HG02678 (cell line): ENCODE measurements at regions not wholly inside any gene's neighbourhood (a gene's known extent, or its start where the extent isn't known, plus 50 kb on each side); places are given as distances from the start of the nearest gene placed in this dataset.
"Not testable (repeated sequence)": the region's sequence is repeated elsewhere in the genome, so short reads cannot be mapped to it uniquely, and the experiment has no call there.

Experiments used
- ATAC-seq: cut with Tn5 transposase; IDR thresholded peaks from one replicate; pipeline ENCODE4 v1.9.1; 2021; ENCODE audit warnings: mild to moderate bottlenecking, moderate library complexity; ENCODE audit not compliant: unreplicated experiment

DNA sequence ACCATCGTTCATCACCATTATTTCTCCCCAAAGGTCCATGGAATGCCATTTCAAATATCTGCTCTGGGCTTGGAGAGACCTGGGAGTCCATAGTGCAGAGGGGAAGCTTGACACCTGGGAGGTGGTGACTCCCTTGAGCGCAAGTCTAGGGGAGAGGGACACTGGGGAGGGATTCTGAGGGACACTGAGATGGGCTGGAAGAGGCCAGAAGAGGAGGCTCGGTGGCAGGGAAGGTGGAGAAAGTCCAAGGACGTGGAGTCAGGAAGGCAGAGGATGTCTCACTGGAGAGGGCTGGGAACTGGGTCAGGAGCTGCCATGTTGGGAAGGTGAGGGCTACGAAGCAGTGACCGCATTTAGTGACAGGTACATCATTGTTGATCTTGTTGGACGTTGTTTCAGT lies 160.3 kb upstream of the MVB12B start:
- no peak for ATAC-seq

DNA sequence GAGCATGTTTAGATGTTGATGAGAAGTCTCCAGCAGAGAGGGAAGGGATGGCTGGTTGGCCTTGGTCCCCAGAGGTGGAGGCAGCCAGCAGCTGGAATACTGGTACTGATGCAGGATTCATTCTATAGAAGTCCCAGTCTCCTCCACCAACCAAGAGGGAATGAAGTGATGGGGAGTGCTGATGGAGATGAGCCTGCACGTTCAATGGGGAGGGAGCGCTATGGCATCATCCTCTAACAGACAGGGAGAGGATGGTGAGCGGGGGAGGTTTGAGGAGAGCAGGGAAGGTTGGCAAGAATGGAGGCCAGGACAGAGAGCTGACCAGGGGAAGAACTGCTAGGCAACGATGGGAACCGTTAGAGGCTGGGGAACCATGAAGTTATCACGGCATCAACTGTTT lies 159.8 kb upstream of the MVB12B start:
- ATAC-seq, result no peak

DNA sequence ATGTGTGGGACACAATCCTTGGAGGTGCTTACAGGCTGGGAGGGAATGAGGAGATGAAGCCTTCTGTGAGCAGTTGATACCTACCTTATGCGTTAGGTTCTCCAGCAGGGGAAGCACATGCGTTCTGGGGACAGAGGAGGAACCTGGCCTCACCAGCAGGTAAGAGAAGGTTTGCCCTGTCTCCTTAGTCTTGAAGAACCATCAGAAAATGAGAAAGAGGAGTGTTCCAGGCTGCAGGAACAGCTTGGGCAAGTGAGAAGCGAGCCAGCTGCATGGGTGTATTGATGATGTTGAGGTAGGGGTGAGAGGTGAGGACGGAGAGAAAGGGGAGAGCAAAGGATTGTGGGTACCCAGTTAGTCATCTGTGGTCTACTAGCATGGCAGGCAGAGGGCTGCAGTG lies 156.9 kb upstream of the MVB12B start:
- ATAC-seq, result no peak

DNA sequence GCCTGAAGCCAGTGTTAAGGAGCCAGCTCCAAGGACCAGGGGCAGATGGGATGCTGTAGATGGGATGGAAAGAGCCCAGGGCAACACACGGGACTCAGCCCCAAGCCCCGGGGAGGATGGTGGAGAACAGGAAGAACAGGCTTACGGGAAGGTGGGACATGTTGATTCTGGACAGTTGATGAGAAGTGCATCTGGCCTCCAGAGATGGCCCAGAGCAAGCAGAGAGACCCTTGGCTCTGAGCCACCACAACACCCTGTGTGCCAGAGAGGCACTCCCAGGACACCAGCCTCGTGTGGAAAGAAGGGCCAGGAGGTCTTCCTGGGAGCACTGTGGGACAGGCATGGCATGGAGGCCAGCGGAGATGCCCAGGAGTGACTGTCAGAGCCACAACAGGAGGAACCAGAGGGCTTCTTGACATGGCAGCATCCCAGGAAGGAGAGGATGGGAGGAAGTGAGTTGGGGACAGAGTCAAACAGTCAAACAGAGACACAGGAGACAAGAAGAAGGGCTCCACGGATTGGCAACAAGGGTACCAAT lies 156.3 kb upstream of the MVB12B start:
- no peak for ATAC-seq

DNA sequence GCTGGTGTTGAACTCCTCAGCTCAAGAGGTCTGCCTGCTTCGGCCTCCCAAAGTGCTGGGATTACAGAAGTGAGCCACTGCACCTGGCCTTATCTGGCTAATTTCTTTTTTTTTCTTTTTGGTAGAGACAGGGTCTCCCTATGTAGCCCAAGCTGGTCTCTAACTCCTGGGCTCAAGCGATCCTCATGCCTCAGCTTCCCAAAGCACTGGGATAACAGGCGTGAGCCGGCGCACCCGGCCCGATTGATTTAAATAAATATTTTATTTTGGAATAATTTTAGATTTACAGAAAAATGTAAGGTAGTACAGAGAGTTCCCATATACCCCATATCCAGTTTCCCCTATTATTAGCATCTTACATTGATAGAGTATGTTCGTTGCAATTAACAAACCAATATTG lies 155.0 kb upstream of the MVB12B start:
- ATAC-seq, result no peak

DNA sequence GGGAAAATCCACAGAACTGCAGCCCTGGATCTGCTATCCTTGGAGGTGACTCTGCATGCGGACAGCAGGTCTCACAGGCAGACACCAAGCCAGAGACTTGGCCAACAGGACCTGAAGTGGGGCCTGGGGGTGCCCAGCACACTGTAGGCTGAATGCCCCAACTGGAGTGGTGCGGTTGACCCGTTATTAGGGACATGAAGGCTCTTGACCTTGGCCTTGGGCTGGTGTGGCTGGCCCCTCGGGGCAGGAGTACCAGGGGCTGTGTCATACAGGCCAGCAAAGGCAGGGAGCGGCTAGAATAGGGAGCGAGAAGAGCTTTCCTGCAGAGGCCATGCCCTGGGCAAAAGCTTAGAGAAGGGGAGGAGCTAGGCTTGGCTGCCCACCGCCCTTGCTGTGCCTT lies 153.2 kb upstream of the MVB12B start:
- no peak for ATAC-seq

DNA sequence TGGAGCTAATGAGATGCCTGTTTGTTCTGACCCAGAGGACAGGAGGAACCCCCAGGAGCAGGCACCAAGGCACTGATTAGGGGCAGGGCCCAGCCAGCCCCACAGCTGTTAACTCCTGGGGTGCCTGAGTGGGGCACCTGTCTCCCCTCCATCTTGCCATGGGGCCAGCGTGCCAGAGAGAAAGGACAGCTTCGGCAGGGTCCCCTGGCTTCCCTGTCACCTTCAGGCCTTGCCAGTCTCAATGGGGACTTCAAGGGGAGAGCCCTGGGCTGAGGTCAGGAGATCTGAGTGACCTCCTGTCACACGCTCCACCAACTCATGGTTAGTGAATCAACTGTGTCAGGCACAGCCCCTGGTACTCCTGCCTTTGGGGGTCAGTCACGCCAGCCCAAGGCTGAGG lies 152.7 kb upstream of the MVB12B start:
- ATAC-seq, result no peak

DNA sequence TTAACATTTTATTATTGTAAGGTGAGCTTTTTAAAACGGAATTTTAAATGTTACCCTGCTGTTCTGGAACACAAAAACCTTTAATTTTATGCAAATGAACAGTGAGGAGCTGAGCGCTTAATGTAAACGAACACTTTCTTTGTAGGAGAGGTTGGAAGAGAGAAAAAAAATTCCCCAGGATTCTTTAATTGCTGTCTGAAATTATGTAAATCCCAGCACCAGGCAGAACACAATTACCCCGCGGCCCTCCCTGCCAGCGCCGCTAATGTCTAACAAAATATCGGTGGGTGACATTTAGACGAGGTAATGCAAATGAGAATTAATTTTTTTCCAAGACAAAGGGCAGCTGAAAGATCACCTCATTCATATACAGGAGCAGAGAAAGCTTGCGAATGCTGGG lies 143.4 kb upstream of the MVB12B start:
- ATAC-seq, result no peak

DNA sequence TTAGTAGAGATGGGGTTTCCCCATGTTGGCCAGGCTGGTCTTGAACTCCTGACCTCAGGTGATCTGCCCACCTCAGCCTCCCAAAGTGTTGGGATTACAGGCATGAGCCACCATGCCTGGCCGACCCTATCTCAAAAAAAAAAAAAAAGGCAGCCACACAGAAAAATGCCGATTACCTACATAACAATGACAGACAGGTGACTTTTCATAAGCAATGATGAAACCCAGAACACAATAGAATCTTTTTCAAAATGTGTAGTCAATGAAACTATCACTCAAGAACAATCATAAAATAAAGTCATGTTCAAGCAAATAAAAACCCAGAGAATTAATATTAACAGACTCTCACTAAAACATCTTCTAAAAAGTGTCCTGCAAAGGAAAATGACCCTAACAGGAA lies 135.6 kb upstream of the MVB12B start:
- not testable (repeated sequence) for ATAC-seq

DNA sequence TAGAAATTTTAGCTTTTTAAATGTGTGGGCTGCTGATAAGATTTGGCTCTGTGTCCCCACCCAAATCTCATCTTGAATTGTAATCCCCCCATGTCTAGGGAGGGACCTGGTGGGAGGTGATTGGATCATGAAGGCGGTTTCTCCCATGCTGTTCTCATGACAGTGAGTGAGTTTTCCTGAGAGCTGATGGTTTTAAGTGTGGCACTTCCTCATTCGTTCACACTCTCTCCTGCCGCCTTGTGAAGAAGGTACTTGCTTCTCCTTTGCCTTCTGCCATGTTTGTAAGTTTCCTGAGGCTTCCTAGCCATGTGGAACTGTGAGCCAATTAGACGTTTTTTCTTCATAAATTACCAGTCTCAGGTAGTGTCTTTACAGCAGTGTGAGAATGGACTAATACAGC lies 127.8 kb upstream of the MVB12B start:
- no peak for ATAC-seq

DNA sequence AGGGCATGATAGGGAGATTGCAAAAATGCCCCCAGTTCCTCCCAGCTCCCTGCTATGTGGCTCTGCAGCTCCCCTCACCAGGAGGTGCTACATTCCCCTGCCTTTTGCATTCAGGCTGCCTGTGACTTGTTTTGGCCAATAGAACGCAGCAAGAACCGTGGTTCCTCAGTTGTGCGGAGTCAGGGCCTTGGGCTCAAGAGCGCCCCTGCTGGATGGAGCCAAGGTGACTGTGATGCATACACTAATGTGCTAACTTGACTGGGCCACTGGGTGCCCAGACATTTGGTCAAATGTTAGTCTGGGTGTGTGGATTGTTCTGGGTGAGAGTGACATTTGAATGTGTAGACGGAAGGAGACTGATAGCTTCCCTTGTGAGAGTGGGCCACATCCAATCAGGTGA lies 123.3 kb upstream of the MVB12B start:
- no peak for ATAC-seq

DNA sequence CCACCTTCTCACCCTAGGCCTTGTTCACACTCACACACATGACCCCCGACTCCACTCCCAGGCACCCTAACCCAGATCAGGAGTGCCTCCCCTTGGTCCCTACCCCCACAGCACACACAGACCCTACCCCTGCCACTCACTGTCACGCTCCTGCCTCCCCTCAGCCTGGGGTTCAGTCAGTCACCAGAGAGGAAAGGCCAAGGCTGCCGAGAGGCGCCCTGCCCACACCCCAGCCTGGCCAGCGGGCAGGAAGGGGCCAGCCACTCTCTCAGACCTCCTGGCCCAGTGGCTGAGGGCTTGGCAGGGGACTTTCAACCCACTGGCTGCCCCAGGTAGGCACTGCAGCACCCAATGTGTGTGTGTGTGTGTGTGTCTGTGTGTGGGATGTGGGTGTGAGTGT lies 122.4 kb upstream of the MVB12B start:
- ATAC-seq, result no peak

DNA sequence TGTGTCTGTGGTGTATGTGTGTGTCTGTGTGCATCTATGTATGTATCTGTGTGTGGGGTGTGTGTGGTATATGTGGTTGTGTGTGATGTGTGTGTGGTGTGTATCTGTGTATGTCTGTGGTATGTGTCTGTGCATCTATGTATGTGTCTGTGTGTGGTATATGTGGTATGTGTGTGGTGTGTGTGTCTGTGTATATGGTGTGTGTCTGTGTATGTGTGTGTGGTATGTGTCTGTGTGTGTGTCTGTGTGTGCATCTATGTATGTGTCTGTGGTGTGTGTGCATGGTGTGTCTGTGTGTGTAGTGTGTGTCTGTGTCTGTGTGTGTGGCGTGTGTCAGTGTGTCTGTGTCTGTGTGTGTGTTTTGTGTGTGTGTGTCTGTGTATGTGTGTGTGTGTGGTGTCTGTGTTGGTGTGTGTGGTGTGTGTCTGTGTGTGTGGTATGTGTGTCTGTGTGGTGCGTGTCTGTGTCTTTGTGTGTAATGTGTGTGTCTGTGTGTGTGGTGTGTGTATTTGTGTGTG lies 121.9 kb upstream of the MVB12B start:
- ATAC-seq, result no peak

DNA sequence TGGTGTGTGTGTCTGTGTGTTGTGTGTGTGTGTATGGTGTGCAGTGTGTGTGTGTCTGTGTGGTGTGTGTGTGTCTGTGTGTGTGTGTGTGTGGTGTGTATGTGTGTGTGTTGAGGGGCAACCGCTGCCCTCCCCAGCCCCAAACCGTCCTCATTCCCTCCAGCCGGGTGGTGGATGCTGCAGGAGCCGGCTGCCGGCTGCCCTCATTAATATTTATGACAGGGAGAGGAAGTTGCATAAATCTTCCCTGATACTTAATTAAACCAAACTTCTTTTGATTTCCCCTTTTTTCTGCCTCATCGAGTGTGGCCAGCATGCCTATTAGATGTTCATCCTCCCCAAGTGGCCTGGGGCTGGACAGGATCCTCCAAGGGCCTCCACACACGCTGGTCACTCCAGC lies 121.4 kb upstream of the MVB12B start:
- no peak for ATAC-seq

DNA sequence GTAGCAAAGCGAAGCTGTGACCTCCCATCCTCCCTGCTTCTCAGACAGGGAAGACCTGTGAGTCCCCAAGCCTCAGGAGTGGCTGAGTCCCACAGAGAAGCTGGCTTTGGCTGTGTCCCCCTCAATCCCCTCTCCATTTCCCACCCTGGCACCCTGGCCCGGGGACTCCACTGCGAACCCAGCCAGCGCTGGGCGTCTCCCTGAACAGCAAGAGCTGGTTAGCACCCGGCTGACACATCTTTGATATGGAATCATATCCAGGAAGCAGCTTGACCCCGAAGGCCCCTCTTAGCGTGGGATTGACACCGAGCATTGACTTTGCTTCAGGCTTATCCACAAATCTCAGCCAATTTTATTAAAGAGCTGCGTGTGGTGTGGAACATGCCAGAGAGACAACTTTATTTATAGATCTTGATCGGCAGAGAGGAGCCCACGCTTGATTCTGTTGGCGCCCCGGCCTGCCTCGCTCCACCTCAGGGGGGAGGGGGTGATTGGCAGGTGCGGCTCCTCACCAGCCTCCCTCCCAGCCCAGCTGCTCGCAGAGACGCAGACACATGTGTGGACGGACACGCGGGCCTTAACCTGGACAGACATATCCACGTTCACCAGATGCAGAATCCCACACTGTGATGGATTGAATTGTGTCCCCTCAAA lies 120.7 kb upstream of the MVB12B start:
- no peak for ATAC-seq

DNA sequence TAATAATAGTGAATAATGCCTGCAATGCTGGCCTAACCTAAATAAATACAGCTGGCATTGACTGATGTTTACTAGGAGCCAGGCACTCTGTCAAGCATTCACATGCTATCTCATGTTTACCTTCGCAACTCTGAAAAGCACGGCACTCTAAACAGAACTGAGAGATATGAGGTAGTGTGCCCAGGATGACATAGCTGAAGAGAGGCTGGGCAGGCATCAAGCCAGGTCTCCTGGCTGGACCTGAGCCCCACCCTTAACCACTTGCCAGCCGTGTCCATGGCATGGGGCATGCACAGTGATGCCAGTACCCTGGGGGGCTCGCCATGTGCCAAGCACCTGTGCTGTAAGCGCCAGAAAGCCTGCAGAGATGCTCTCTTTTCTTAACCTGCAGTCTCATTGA lies 119.4 kb upstream of the MVB12B start:
- ATAC-seq, result no peak

DNA sequence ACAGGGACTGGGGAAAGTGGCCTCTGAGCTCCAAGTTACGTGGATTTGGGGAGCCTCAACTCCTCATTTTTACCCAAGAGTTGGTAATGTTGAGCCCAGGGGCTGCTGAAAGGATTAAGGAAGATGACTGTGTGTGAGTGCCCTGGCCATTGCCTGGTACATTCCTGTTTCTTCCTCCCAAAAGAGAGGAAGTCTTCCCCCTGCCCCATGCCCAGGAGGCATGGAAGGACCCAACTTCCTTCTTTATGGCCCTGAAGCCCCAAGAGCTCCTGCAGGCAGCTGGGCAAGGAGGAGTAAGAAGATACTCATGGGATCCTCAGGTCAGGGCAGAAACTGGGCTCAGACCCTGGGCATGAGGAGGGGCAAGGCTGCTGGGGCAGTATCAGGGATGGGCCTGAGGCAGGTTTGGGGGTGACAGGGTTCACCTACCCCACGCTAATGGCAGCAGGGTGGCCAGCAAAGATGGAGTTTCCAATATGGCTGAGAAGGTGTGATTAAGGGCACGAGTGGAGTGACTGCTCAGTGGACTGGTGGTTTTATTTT lies 118.3 kb upstream of the MVB12B start:
- no peak for ATAC-seq

DNA sequence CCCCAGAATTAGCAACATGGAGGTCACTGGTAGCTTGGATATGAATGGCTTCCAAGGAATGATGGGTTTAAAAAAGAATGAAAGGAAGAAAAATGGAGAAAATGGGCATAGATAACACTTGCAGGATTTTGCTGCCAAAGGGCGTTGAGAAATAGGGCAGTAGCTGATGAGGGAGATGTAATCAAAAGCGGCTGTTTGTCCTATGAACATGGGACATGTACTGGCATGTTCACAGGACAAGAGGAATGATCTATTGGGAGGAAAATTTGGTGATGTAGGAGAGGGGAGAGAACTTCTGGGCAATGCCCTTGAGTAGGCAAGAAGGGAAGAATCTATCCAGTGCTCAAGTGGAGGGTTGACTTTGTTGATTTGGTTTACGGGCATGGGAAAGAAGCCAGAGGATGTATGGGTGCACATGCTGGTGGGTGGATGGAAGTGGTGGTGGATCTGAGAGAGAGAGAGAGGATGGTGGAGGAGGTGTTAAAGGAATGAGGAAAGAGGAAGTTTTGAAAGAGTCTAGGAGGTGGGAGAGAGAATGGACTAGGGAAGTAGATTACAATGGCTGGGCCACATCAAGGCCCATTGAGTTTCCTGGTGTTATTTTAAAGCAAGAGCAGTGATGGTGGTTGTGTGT lies 115.1 kb upstream of the MVB12B start:
- no peak for ATAC-seq

DNA sequence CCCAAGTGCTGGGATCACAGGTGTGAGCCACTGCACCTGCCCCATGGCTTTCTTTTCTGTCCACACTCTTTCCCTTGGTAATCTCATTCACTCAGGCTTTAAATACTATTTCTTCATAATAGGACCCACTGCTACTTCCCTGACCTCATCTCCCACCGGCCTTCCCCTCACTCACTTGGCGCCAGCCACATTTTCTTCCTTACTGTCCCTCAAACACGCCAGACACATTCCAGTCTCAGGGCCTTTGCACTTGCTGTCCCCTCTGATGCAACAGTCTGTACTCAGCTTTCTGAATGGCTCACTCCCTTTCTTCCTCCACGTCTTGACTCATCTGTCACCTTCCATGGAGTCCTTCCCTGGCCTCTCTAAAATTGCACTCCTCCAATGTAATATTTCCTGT lies 111.1 kb upstream of the MVB12B start:
- ATAC-seq, result no peak

DNA sequence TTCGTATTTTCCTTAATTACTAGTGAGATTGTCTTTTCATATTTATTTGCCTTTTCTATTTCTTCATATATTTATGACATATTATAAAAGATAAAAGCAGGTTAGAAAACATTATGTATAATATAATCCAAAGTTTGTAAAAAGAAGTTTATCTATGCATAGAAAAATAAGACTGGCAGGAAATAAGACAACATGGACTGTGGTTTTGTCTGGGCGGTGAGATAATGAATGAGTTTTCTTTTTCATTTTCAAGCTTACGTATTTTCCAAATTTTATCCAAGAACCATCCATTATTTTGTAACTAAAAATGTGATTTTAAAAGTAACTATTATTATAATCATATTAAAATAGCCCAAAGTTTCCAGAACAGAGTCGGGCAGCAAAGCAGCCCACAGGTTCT lies 109.8 kb upstream of the MVB12B start:
- no peak for ATAC-seq

DNA sequence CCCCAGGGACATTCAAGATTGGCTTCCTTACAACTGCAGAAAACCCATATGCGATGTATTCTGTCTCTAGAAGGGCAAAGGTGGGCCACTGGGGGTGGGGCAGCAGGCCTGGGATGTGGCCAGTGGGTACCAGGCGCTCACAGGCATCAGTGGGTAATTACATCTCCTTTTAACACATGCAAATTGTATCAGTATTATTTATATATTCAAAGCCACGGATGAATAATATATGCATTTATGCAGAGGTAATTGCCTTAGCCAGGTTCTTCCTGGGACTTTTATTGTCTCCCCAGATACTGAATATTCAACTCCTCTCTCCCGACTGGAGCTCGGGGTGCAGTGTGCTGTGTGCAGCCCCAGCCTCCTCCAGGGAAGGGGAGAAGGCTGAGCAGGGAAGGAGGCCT lies 109.4 kb upstream of the MVB12B start:
- ATAC-seq, result no peak

DNA sequence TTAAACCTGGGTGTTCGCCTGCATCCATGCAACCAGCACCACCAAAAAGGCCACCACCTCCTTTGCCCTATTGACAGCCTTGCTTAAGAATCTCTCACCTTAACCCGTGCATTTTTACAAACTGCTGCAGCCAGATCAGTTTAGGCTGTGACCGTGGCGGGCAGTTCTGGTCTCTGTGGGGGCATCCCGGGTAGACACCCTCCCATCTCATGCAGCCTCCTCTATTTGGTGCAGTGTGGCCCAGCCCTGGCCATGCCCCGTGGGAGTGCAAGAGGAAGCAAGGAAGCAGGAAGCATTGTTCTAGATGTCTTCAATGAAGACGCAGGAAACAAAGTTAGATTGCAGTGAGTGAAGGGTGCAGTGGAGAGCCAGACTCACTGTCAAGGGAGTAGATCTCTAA lies 108.8 kb upstream of the MVB12B start:
- no peak for ATAC-seq
